GM12892 (cell line): ENCODE measurements at regions not wholly inside any gene's neighbourhood (a gene's known extent, or its start where the extent isn't known, plus 50 kb on each side); places are given as distances from the start of the nearest gene placed in this dataset.

Experiments
- DNase-seq: peaks from one replicate; pipeline ENCODE4 v3.0.0; 2011; ENCODE audit not compliant: insufficient read length
- FAIRE-seq: peaks from 2 replicates; lab custom pipeline; 2011; peaks lifted over from hg19 to GRCh38; lab: Jason Lieb, UNC
- POLR2A ChIP-seq: IDR thresholded peaks from 2 replicates; pipeline ENCODE4 v1.6.1; 2011; ENCODE audit warnings: low read depth, low read length, control low read depth
- POLR2AphosphoS5 ChIP-seq: IDR thresholded peaks from 2 replicates; pipeline ENCODE4 v1.6.1; 2011; ENCODE audit warnings: low read depth, low read length, control low read depth
- TAF1 ChIP-seq: IDR thresholded peaks from 2 replicates; pipeline ENCODE4 v1.6.1; 2011; ENCODE audit warnings: low read depth, mild to moderate bottlenecking, control low read depth, low read length, borderline replicate concordance

- DNase-seq (no peak), FAIRE-seq (no peak)
- no peak for TF ChIP-seq TAF1
- no peak for TF ChIP-seq POLR2A
- no peak for TF ChIP-seq POLR2AphosphoS5
Observed at GRCh38 chr21:28086861-28087581, 905.7 kb downstream of the LTN1 start.

GRCh38 chr21:28084951-28085350 is 907.7 kb downstream of the LTN1 start:
- FAIRE-seq, result no peak

GRCh38 chr21:28083350-28083749 is 909.3 kb downstream of the LTN1 start:
- FAIRE-seq (no peak), DNase-seq (no peak)
- TF ChIP-seq POLR2A (no peak), TAF1 (no peak), POLR2AphosphoS5 (no peak)

More at GRCh38 chr21:28084951-28085350, 907.7 kb downstream of the LTN1 start:
- no peak for TF ChIP-seq TAF1
- TF ChIP-seq POLR2A, result no peak
- no peak for TF ChIP-seq POLR2AphosphoS5
- no peak for DNase-seq

GRCh38 chr21:28078126-28078525 is 914.6 kb downstream of the LTN1 start:
- TF ChIP-seq POLR2A (no peak), TAF1 (no peak), POLR2AphosphoS5 (no peak)
- no peak for FAIRE-seq
- no peak for DNase-seq

- TF ChIP-seq POLR2A, result no peak
- no peak for TF ChIP-seq TAF1
- TF ChIP-seq POLR2AphosphoS5, result no peak
- FAIRE-seq (no peak), DNase-seq (no peak)
Observed at GRCh38 chr21:28074676-28075075, 918.0 kb downstream of the LTN1 start.

GRCh38 chr21:28072601-28073000 is 920.1 kb downstream of the LTN1 start:
- TF ChIP-seq POLR2AphosphoS5, result no peak
- no peak for TF ChIP-seq POLR2A
- TF ChIP-seq TAF1, result no peak
- no peak for DNase-seq
- no peak for FAIRE-seq

GRCh38 chr21:28069450-28069923 is 923.2 kb downstream of the LTN1 start:
- DNase-seq (no peak), FAIRE-seq (no peak)
- TF ChIP-seq POLR2AphosphoS5 (no peak), TAF1 (no peak)

- FAIRE-seq, result no peak
- no peak for TF ChIP-seq TAF1
- no peak for TF ChIP-seq POLR2A
Observed at GRCh38 chr21:28068455-28069358, 924.0 kb downstream of the LTN1 start.

GRCh38 chr21:28066596-28067387 is 925.9 kb downstream of the LTN1 start:
- TF ChIP-seq TAF1 (no peak), POLR2A (no peak), POLR2AphosphoS5 (no peak)
- no peak for DNase-seq
- FAIRE-seq, result no peak

More at GRCh38 chr21:28068455-28069358, 924.0 kb downstream of the LTN1 start:
- DNase-seq, result no peak

GRCh38 chr21:28066076-28066475 is 926.6 kb downstream of the LTN1 start:
- DNase-seq (no peak), FAIRE-seq (no peak)

More at GRCh38 chr21:28066076-28066475, 926.6 kb downstream of the LTN1 start:
- TF ChIP-seq POLR2A (no peak), POLR2AphosphoS5 (no peak), TAF1 (no peak)
